HG02623 (cell line): ENCODE measurements at regions not wholly inside any gene's neighbourhood (a gene's known extent, or its start where the extent isn't known, plus 50 kb on each side); places are given as distances from the start of the nearest gene placed in this dataset.
A peak's percentile ranks its signal among the peaks of the same experiment; 100 is the strongest.

Experiments
- ATAC-seq: cut with Tn5 transposase; IDR thresholded peaks from one replicate; pipeline ENCODE4 v1.9.1; 2021; ENCODE audit warnings: moderate library complexity; ENCODE audit not compliant: unreplicated experiment

- ATAC-seq = no peak
These were observed 112.7 kb upstream of the SPRY4 start for GRCh38 chr5:142437563-142437962.

GRCh38 chr5:142435410-142436115 lies 110.7 kb upstream of the SPRY4 start:
- ATAC-seq = no peak

GRCh38 chr5:142434322-142434612 lies 109.4 kb upstream of the SPRY4 start:
- ATAC-seq = no peak

GRCh38 chr5:142433526-142434321 lies 108.9 kb upstream of the SPRY4 start:
- ATAC-seq = no peak

GRCh38 chr5:142432961-142433360 lies 108.1 kb upstream of the SPRY4 start:
- peak; percentile 22 for ATAC-seq

- ATAC-seq = peak; percentile 45
These were observed 107.6 kb upstream of the SPRY4 start for GRCh38 chr5:142432369-142432863.

- ATAC-seq = no peak
These were observed 104.1 kb upstream of the SPRY4 start for GRCh38 chr5:142428773-142429473.

- ATAC-seq = no peak
These were observed 103.4 kb upstream of the SPRY4 start for GRCh38 chr5:142428036-142428772.

- no peak for ATAC-seq
These were observed 102.7 kb upstream of the SPRY4 start for GRCh38 chr5:142427529-142427928.

- no peak for ATAC-seq
These were observed 102.2 kb upstream of the SPRY4 start for GRCh38 chr5:142427015-142427364.

GRCh38 chr5:142426129-142427014 lies 101.6 kb upstream of the SPRY4 start:
- no peak for ATAC-seq

- no peak for ATAC-seq
These were observed 100.7 kb upstream of the SPRY4 start for GRCh38 chr5:142425286-142426065.

- no peak for ATAC-seq
These were observed 97.6 kb upstream of the SPRY4 start for GRCh38 chr5:142422429-142422828.

GRCh38 chr5:142421621-142422397 lies 97.0 kb upstream of the SPRY4 start:
- ATAC-seq = no peak

- no peak for ATAC-seq
These were observed 96.4 kb upstream of the SPRY4 start for GRCh38 chr5:142421228-142421617.

GRCh38 chr5:142420561-142421227 lies 95.9 kb upstream of the SPRY4 start:
- no peak for ATAC-seq

GRCh38 chr5:142412581-142412980 lies 87.8 kb upstream of the SPRY4 start:
- ATAC-seq = no peak
